ENCODE measurements at regions not wholly inside any gene's neighbourhood (a gene's known extent, or its start where the extent isn't known, plus 50 kb on each side); places are given as distances from the start of the nearest gene placed in this dataset.
"Not testable (repeated sequence)": the region's sequence is repeated elsewhere in the genome, so short reads cannot be mapped to it uniquely, and the experiment has no call there.

DNA sequence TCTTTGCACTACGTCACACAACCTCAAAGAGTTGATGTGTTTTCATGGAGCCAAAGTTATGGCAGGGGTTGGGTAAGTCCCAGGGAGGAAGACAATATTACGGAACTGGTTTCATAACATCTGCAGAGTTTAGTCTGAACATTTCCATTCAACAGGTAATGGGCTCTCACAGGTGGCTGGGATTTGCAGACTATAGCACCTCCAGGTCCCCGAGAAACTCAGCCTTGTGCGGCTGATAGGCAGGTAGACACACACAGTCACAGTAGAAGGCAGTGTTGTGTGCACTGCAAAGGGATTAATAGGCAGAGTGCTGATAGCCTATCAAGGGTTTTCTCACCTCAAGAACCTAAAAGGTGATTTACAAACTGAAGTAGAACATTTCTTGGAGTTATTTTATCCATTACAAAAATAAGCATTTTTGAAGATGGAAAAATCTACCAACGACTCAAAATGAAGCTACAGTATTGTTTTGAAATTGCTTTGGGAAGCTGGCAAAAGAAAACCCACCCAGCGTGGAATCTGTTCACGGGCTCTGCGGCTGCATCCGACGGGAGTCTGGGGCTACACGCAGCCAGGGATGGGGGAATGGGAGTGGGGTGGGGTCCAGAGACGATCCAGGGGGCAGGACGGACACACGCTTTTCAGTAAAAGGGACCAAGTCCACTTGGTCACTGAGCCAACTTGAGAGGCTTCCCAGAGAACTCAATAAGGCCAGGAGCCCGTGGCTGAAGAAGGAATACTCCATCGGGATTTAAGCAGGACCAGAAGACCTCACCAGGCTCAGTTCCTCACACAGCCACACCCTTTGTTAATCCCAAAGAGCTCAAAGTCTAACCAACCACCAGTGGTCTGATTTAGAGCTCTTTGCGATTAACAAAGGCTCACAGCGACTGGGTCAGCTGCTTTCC, 82.9 kb downstream of the CHRNA1 start:
- no peak for DNase-seq (ENCODE audit: extremely low read depth, low read depth)

GRCh38 chr2:174680221-174680620, 82.6 kb upstream of the WIPF1 start:
- DNase-seq (ENCODE audit: extremely low read depth, low read depth), result no peak
- no peak for TF ChIP-seq CTCF (IDR thresholded peaks at IDR 0.05; ENCODE audit: low read depth, low read length, missing control alignments)
- no peak overlapping the region for H3K4me3 ChIP-seq (replicated peaks; ENCODE audit: low read depth, low read length)

More for the DNA sequence above, 82.9 kb downstream of the CHRNA1 start:
- no peak for TF ChIP-seq CTCF (IDR thresholded peaks at IDR 0.05; ENCODE audit: low read depth, low read length, missing control alignments)
- peak overlapping the region; percentile 66 for H3K4me3 ChIP-seq (replicated peaks; ENCODE audit: low read depth, low read length)

GRCh38 chr2:174678395-174678794, 80.8 kb upstream of the WIPF1 start:
- TF ChIP-seq CTCF (IDR thresholded peaks at IDR 0.05; ENCODE audit: low read depth, low read length, missing control alignments), result no peak
- H3K4me3 ChIP-seq (replicated peaks; ENCODE audit: low read depth, low read length), result no peak overlapping the region
- no peak for DNase-seq (ENCODE audit: extremely low read depth, low read depth)

- TF ChIP-seq CTCF (IDR thresholded peaks at IDR 0.05; ENCODE audit: low read depth, low read length, missing control alignments), result no peak
- no peak for DNase-seq (ENCODE audit: extremely low read depth, low read depth)
- H3K4me3 ChIP-seq (replicated peaks; ENCODE audit: low read depth, low read length), result no peak overlapping the region
These were observed 78.0 kb upstream of the WIPF1 start for GRCh38 chr2:174675615-174676014.

- DNase-seq (ENCODE audit: extremely low read depth, low read depth), result no peak
- TF ChIP-seq CTCF (IDR thresholded peaks at IDR 0.05; ENCODE audit: low read depth, low read length, missing control alignments), result no peak
- no peak overlapping the region for H3K4me3 ChIP-seq (replicated peaks; ENCODE audit: low read depth, low read length)
These were observed 76.3 kb upstream of the WIPF1 start for GRCh38 chr2:174673876-174674275.

- DNase-seq (ENCODE audit: extremely low read depth, low read depth), result no peak
- no peak for TF ChIP-seq CTCF (IDR thresholded peaks at IDR 0.05; ENCODE audit: low read depth, low read length, missing control alignments)
- H3K4me3 ChIP-seq (replicated peaks; ENCODE audit: low read depth, low read length), result no peak overlapping the region
These were observed 75.8 kb upstream of the WIPF1 start for GRCh38 chr2:174673440-174673839.

GRCh38 chr2:174671532-174671931, 73.9 kb upstream of the WIPF1 start:
- not testable (repeated sequence) for H3K4me3 ChIP-seq (replicated peaks; ENCODE audit: low read depth, low read length); DNase-seq (ENCODE audit: extremely low read depth, low read depth)
